HCT116 (cell line): ENCODE measurements at regions not wholly inside any gene's neighbourhood (a gene's known extent, or its start where the extent isn't known, plus 50 kb on each side); places are given as distances from the start of the nearest gene placed in this dataset.

ENCODE experiments used
- ATAC-seq: fragments of 200-7000 bp; cut with Tn5 transposase; 2 replicates; pipeline ENCODE4 v1.9.1; 2020; ENCODE audit warnings: mild to moderate bottlenecking, moderate library complexity
- BruUV-seq: library from RNA; stranded (reverse); fragments of 400-500 nt; replicated peaks from 2 replicates; lab custom pipeline; 2021; lab: Mats Ljungman, UMichigan
- CTCF ChIA-PET: fragments of 300-600 bp; sonication (Branson Sonifier 250); formaldehyde crosslinking; loops from one replicate; lab custom pipeline; 2021; ENCODE audit warnings: antibody characterized with exemption; lab: Charles Lee
- POLR2A ChIA-PET: fragments of 300-600, 350-600 bp; sonication (Branson Sonifier 250); formaldehyde crosslinking; loops from one replicate; lab custom pipeline; 2021; ENCODE audit warnings: antibody characterized with exemption; lab: Charles Lee
- RAD21 ChIA-PET, 2 experiments: fragments of 300-600 bp; sonication (Branson Sonifier 250); formaldehyde crosslinking; loops; one replicate each; lab custom pipeline; 2023; ENCODE audit warnings: low total read pairs in 2 of 2; ENCODE audit not compliant: uncharacterized antibody in 2 of 2, unreplicated experiment in 2 of 2, low non-redundant PET in 1 of 2; lab: Charles Lee
- DNase-seq: peaks from one replicate; pipeline ENCODE4 v3.0.0-alpha.2; 2010; ENCODE audit warnings: low read depth, low spot score
- H2AFZ ChIP-seq: fragments of 200-600 bp; shearing (Covaris generic), sonication (generic); 2 replicates; pipeline ENCODE4 v1.6.1; 2017; ENCODE audit warnings: low read depth, mixed run types, mixed read lengths, antibody characterized with exemption, low read length; ENCODE audit not compliant: poor library complexity, severe bottlenecking
- H3K27ac ChIP-seq: 2 replicates; pipeline ENCODE4 v1.5.1; 2012; ENCODE audit warnings: low read depth, low read length
- H3K27me3 ChIP-seq: fragments of 200-600 bp; sonication (generic); 2 replicates; pipeline ENCODE4 v1.6.1; 2016; ENCODE audit warnings: mixed run types, low read length, mixed read lengths; ENCODE audit not compliant: insufficient read depth
- H3K36me3 ChIP-seq, 2 experiments: fragments of 200-500 bp in 1 of 2; fragments of 200-600 bp in 1 of 2; sonication (Bioruptor generic) in 1 of 2; sonication (generic) in 1 of 2; 2 replicates each; pipeline versions ENCODE4 v1.5.1 to v1.6.1; 2014 to 2016; ENCODE audit warnings: low read length in 2 of 2, inconsistent platforms in 1 of 2, mixed read lengths in 1 of 2, mixed run types in 1 of 2; ENCODE audit not compliant: insufficient read depth in 2 of 2, control insufficient read depth in 1 of 2
- H3K4me1 ChIP-seq, 2 experiments: fragments of 200-600 bp in 1 of 2; sonication (generic) in 1 of 2; 2 replicates each; pipeline versions ENCODE4 v1.5.1 to v1.6.1; 2012 to 2017; ENCODE audit warnings: low read length in 2 of 2, inconsistent platforms in 1 of 2, mild to moderate bottlenecking in 1 of 2, mixed read lengths in 1 of 2, mixed run types in 1 of 2, moderate library complexity in 1 of 2; ENCODE audit not compliant: insufficient read depth in 2 of 2, control insufficient read depth in 1 of 2
- H3K4me2 ChIP-seq: fragments of 200-600 bp; sonication (generic); 2 replicates; pipeline ENCODE4 v1.6.1; 2017; ENCODE audit warnings: mixed run types, low read length, mixed read lengths
- H3K4me3 ChIP-seq, 2 experiments: fragments of 200-600 bp in 1 of 2; sonication (generic) in 1 of 2; replicated peaks in 1 of 2; 2 replicates each; pipeline ENCODE4 v1.5.1; 2011 to 2016; ENCODE audit warnings: low read length in 2 of 2, control low read depth in 1 of 2, low read depth in 1 of 2, mild to moderate bottlenecking in 1 of 2, mixed read lengths in 1 of 2, mixed run types in 1 of 2
- H3K79me2 ChIP-seq: fragments of 200-600 bp; sonication (generic); 2 replicates; pipeline ENCODE4 v1.6.1; 2017; ENCODE audit warnings: mild to moderate bottlenecking, mixed run types, low read length, moderate library complexity, mixed read lengths; ENCODE audit not compliant: insufficient read depth
- H3K9ac ChIP-seq: fragments of 200-600 bp; sonication (generic); 2 replicates; pipeline ENCODE4 v1.6.1; 2016; ENCODE audit warnings: low read length, mixed read lengths
- H3K9me2 ChIP-seq: fragments of 200-600 bp; sonication (generic), shearing (Covaris generic); 2 replicates; pipeline ENCODE4 v1.6.1; 2017; ENCODE audit warnings: mixed run types, mild to moderate bottlenecking, moderate library complexity; ENCODE audit not compliant: insufficient read depth
- H3K9me3 ChIP-seq, 2 experiments: fragments of 200-500 bp in 1 of 2; fragments of 200-600 bp in 1 of 2; sonication (Bioruptor generic) in 1 of 2; sonication (generic) in 1 of 2; 2 replicates each; pipeline ENCODE4 v1.6.1; 2014 to 2017; ENCODE audit warnings: low read length in 2 of 2, mixed read lengths in 2 of 2, inconsistent platforms in 1 of 2, low read depth in 1 of 2, mild to moderate bottlenecking in 1 of 2, mixed run types in 1 of 2, moderate library complexity in 1 of 2; ENCODE audit not compliant: control insufficient read depth in 1 of 2, insufficient read depth in 1 of 2
- H4K20me1 ChIP-seq: fragments of 200-600 bp; sonication (generic), shearing (Covaris generic); 2 replicates; pipeline ENCODE4 v1.6.1; 2017; ENCODE audit warnings: mixed run types, mild to moderate bottlenecking, moderate library complexity; ENCODE audit not compliant: insufficient read depth
- ATF3 ChIP-seq: IDR thresholded peaks from 2 replicates; pipeline ENCODE4 v1.6.1; 2012
- CBX3 ChIP-seq: IDR thresholded peaks from 2 replicates; pipeline ENCODE4 v1.6.1; 2012; ENCODE audit warnings: low read depth
- CEBPB ChIP-seq: IDR thresholded peaks from 2 replicates; pipeline ENCODE4 v1.6.1; 2012; ENCODE audit warnings: low read depth
- EGR1 ChIP-seq: IDR thresholded peaks from 2 replicates; pipeline ENCODE4 v1.6.1; 2012; ENCODE audit warnings: low read depth
- ELF1 ChIP-seq: IDR thresholded peaks from 2 replicates; pipeline ENCODE4 v1.6.1; 2012; ENCODE audit warnings: low read depth, borderline replicate concordance
- EZH2phosphoT487 ChIP-seq: fragments of 200-600 bp; IDR thresholded peaks from 2 replicates; pipeline ENCODE4 v1.6.1; 2018; ENCODE audit warnings: antibody characterized with exemption, borderline replicate concordance
- FOSL1 ChIP-seq: IDR thresholded peaks from 2 replicates; pipeline ENCODE4 v1.6.1; 2012; ENCODE audit warnings: low read depth
- POLR2A ChIP-seq: IDR thresholded peaks from 2 replicates; pipeline ENCODE4 v1.7.0; 2011; ENCODE audit warnings: borderline replicate concordance; ENCODE audit not compliant: insufficient read depth, insufficient read length; ENCODE audit errors: extremely low read depth
- POLR2AphosphoS5 ChIP-seq: IDR thresholded peaks from 2 replicates; pipeline ENCODE4 v1.6.1; 2011; ENCODE audit warnings: mild to moderate bottlenecking, low read depth, low read length, moderate library complexity
- REST ChIP-seq: IDR thresholded peaks from 2 replicates; pipeline ENCODE4 v1.6.1; 2012; ENCODE audit warnings: low read depth
- SIN3A ChIP-seq: IDR thresholded peaks from 2 replicates; pipeline ENCODE4 v1.6.1; 2012; ENCODE audit warnings: low read depth
- SP1 ChIP-seq: IDR thresholded peaks from 2 replicates; pipeline ENCODE4 v1.6.1; 2012; ENCODE audit warnings: low read depth
- SRF ChIP-seq: IDR thresholded peaks from 2 replicates; pipeline ENCODE4 v1.6.1; 2012; ENCODE audit warnings: low read depth
- TCF7L2 ChIP-seq: IDR thresholded peaks from 2 replicates; pipeline ENCODE4 v1.7.0; 2011; ENCODE audit warnings: borderline replicate concordance, inconsistent platforms; ENCODE audit not compliant: insufficient read depth, insufficient read length; ENCODE audit errors: extremely low read depth
- YY1 ChIP-seq: IDR thresholded peaks from 2 replicates; pipeline ENCODE4 v1.6.1; 2011; ENCODE audit warnings: low read length, low read depth, moderate library complexity, mild to moderate bottlenecking; ENCODE audit not compliant: insufficient replicate concordance; ENCODE audit errors: extremely low read depth
- ZBTB33 ChIP-seq: IDR thresholded peaks from 2 replicates; pipeline ENCODE4 v1.6.1; 2011; ENCODE audit warnings: mild to moderate bottlenecking, low read length, moderate library complexity; ENCODE audit not compliant: insufficient replicate concordance; ENCODE audit errors: extremely low read depth
- ZFX ChIP-seq: fragments of 450-650 bp; IDR thresholded peaks from 2 replicates; pipeline ENCODE4 v1.6.1; 2017
- ZNF274 ChIP-seq: fragments of 200-500 bp; sonication (Bioruptor generic); IDR thresholded peaks from 2 replicates; pipeline ENCODE4 v1.6.1; 2014; ENCODE audit warnings: mild to moderate bottlenecking, low read depth, low read length, inconsistent platforms
- intact Hi-C: fragments of 100-400 bp; cut with micrococcal nuclease; formaldehyde crosslinking; loops from 2 replicates; pipeline ENCODE4 v1.10.0; 2022
- TF ChIP-seq, protein P1 (sequence below), 3 experiments: fragments of 200-600 bp in 1 of 3; sonication (generic) in 1 of 3; IDR thresholded peaks in 2 of 3; conservative IDR thresholded peaks in 1 of 3; 2 replicates each; pipeline ENCODE4 v1.5.1; 2012 to 2017; ENCODE audit warnings: low read depth in 2 of 3, low read length in 2 of 3, antibody characterized with exemption in 1 of 3, borderline replicate concordance in 1 of 3, control low read depth in 1 of 3, mild to moderate bottlenecking in 1 of 3, mixed read lengths in 1 of 3, mixed run types in 1 of 3, moderate library complexity in 1 of 3; ENCODE audit not compliant: insufficient read depth in 1 of 3

DNA sequence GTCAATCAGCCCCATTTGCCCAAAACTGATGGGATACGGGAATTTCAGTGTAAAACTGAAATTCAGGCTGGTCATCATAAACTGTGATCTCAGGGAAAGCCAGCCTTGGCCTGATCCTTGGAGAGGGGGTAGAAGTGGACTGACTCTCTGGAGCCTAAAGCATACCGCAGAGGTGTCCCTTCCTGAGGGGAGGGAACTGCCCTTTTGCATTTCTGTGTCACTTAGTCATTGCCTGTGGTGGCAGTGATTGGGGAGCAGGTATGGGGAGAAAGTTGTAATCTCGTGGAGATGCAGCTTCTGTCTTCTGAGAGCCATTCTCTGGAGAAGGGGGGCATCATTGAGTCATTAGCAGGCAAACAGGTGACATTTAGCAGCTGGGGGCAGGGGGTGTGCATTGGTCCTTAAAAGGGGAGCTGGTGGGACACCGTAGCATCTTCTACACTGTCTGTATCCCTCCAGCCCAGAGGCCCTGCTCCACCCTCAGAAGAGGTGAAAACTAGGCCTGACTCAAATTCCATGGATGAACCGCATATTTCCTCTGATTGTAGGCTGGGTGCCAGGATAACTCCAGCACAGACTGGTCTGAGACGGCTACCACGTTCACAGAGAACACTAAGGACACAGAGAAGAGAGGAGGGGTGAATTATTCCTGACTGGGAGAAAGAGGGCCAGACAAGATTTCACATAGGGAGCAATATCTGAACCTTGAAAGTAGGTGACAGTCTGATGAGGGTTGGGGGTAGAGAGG is 143.3 kb downstream of the SEC61B start:
- intact Hi-C loops = no loop called here
- no TSS peak for BruUV-seq
- H3K79me2 ChIP-seq = no peaks in the 10 kb centered on the region
- no peak for TF ChIP-seq SRF
- TF ChIP-seq REST = no peak
- no peak for TF ChIP-seq POLR2AphosphoS5
- TF ChIP-seq POLR2A = no peak
- no peak for TF ChIP-seq SP1
- no peak for TF ChIP-seq SIN3A
- TF ChIP-seq CEBPB = no peak
- TF ChIP-seq YY1 = no peak
- TF ChIP-seq, protein P1, sequence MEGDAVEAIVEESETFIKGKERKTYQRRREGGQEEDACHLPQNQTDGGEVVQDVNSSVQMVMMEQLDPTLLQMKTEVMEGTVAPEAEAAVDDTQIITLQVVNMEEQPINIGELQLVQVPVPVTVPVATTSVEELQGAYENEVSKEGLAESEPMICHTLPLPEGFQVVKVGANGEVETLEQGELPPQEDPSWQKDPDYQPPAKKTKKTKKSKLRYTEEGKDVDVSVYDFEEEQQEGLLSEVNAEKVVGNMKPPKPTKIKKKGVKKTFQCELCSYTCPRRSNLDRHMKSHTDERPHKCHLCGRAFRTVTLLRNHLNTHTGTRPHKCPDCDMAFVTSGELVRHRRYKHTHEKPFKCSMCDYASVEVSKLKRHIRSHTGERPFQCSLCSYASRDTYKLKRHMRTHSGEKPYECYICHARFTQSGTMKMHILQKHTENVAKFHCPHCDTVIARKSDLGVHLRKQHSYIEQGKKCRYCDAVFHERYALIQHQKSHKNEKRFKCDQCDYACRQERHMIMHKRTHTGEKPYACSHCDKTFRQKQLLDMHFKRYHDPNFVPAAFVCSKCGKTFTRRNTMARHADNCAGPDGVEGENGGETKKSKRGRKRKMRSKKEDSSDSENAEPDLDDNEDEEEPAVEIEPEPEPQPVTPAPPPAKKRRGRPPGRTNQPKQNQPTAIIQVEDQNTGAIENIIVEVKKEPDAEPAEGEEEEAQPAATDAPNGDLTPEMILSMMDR (IDR thresholded peaks at IDR 0.05 in 2 of 3, conservative IDR thresholded peaks at IDR 0.05 in 1 of 3; ENCODE audit: borderline replicate concordance in 1 of 3, insufficient read depth in 1 of 3, low read depth in 2 of 3, low read length in 2 of 3) = no peak
- TF ChIP-seq EZH2phosphoT487 = no peak
- TF ChIP-seq FOSL1 = no peak
- no peak for TF ChIP-seq CBX3
- no peak for TF ChIP-seq ZBTB33
- no peak for TF ChIP-seq ELF1
- TF ChIP-seq TCF7L2 = no peak
- no peak for TF ChIP-seq ZFX
- TF ChIP-seq EGR1 = no peak
- TF ChIP-seq ATF3 = no peak
- TF ChIP-seq ZNF274 = no peak
- TF ChIP-seq, all 23 proteins: peak for 0
- H3K4me1 ChIP-seq = peaks cover 5 to 12% of the 10 kb centered on the region in 2 experiments; a peak in 1 of 4 replicates
- ChIA-PET CTCF (no interaction called here), RAD21 (no interaction called here), POLR2A (no interaction called here)
- H3K9ac ChIP-seq = no peak overlapping the region
- H3K27me3 ChIP-seq = peaks cover 19% of the 10 kb centered on the region
- no peaks in the 10 kb centered on the region for H3K9me2 ChIP-seq
- H3K9me3 ChIP-seq = no peaks in the 10 kb centered on the region
- peak overlapping the region; percentile 32 for H3K4me2 ChIP-seq
- no peak overlapping the region for H3K4me3 ChIP-seq
- H3K27ac ChIP-seq = no peak overlapping the region
- DNase-seq = no peak
- no peaks in the 10 kb centered on the region for H4K20me1 ChIP-seq
- no peaks in the 10 kb centered on the region for H3K36me3 ChIP-seq
- H2AFZ ChIP-seq = no peak overlapping the region
- peak; percentile 67; the same call in 1 of the 2 replicates for ATAC-seq
